ENCODE measurements at regions not wholly inside any gene's neighbourhood (a gene's known extent, or its start where the extent isn't known, plus 50 kb on each side); places are given as distances from the start of the nearest gene placed in this dataset.

- Histone ChIP-seq H3K4me3 (ENCODE audit: insufficient read depth, low read depth, low read length) (no peak overlapping the region), H3K27me3 (ENCODE audit: control insufficient read depth, insufficient read depth, low read length) (no peaks in the 10 kb centered on the region), H3K36me3 (replicated peaks; ENCODE audit: control insufficient read depth, insufficient read depth, low read length) (no peaks in the 10 kb centered on the region)
- DNase-seq, result no peak
These were observed 174.3 kb downstream of the KCNE4 start for GRCh38 chr2:223226264-223226663.

GRCh38 chr2:223227338-223227737 is 175.3 kb downstream of the KCNE4 start:
- DNase-seq, result no peak
- Histone ChIP-seq H3K27me3 (ENCODE audit: control insufficient read depth, insufficient read depth, low read length) (no peaks in the 10 kb centered on the region), H3K4me3 (ENCODE audit: insufficient read depth, low read depth, low read length) (no peak overlapping the region), H3K36me3 (replicated peaks; ENCODE audit: control insufficient read depth, insufficient read depth, low read length) (no peaks in the 10 kb centered on the region)

- Histone ChIP-seq H3K27me3 (ENCODE audit: control insufficient read depth, insufficient read depth, low read length) (no peaks in the 10 kb centered on the region), H3K4me3 (ENCODE audit: insufficient read depth, low read depth, low read length) (no peak overlapping the region), H3K36me3 (replicated peaks; ENCODE audit: control insufficient read depth, insufficient read depth, low read length) (no peaks in the 10 kb centered on the region)
- DNase-seq, result no peak
These were observed 176.9 kb downstream of the KCNE4 start for GRCh38 chr2:223228871-223229270.

- no peak for DNase-seq
- H3K27me3 ChIP-seq (ENCODE audit: control insufficient read depth, insufficient read depth, low read length), result no peaks in the 10 kb centered on the region
- no peaks in the 10 kb centered on the region for H3K36me3 ChIP-seq (replicated peaks; ENCODE audit: control insufficient read depth, insufficient read depth, low read length)
- H3K4me3 ChIP-seq (ENCODE audit: insufficient read depth, low read depth, low read length), result no peak overlapping the region
These were observed 178.4 kb downstream of the KCNE4 start for GRCh38 chr2:223230352-223230751.

- Histone ChIP-seq H3K27me3 (ENCODE audit: control insufficient read depth, insufficient read depth, low read length) (no peaks in the 10 kb centered on the region), H3K4me3 (ENCODE audit: insufficient read depth, low read depth, low read length) (no peak overlapping the region), H3K36me3 (replicated peaks; ENCODE audit: control insufficient read depth, insufficient read depth, low read length) (no peaks in the 10 kb centered on the region)
- no peak for DNase-seq
These were observed 180.3 kb downstream of the KCNE4 start for GRCh38 chr2:223232285-223232684.

GRCh38 chr2:223232896-223233295 is 180.9 kb downstream of the KCNE4 start:
- H3K4me3 ChIP-seq (ENCODE audit: insufficient read depth, low read depth, low read length), result no peak overlapping the region
- no peaks in the 10 kb centered on the region for H3K36me3 ChIP-seq (replicated peaks; ENCODE audit: control insufficient read depth, insufficient read depth, low read length)
- no peaks in the 10 kb centered on the region for H3K27me3 ChIP-seq (ENCODE audit: control insufficient read depth, insufficient read depth, low read length)
- DNase-seq, result no peak

GRCh38 chr2:223235986-223236385 is 184.0 kb downstream of the KCNE4 start:
- H3K36me3 ChIP-seq (replicated peaks; ENCODE audit: control insufficient read depth, insufficient read depth, low read length), result no peaks in the 10 kb centered on the region
- no peak overlapping the region for H3K4me3 ChIP-seq (ENCODE audit: insufficient read depth, low read depth, low read length)
- DNase-seq, result no peak
- H3K27me3 ChIP-seq (ENCODE audit: control insufficient read depth, insufficient read depth, low read length), result no peaks in the 10 kb centered on the region

- Histone ChIP-seq H3K36me3 (replicated peaks; ENCODE audit: control insufficient read depth, insufficient read depth, low read length) (no peaks in the 10 kb centered on the region), H3K27me3 (ENCODE audit: control insufficient read depth, insufficient read depth, low read length) (no peaks in the 10 kb centered on the region)
- no peak for DNase-seq
These were observed 186.3 kb downstream of the KCNE4 start for GRCh38 chr2:223238301-223238700.

GRCh38 chr2:223243233-223243632 is 191.2 kb downstream of the KCNE4 start:
- H3K27me3 ChIP-seq (ENCODE audit: control insufficient read depth, insufficient read depth, low read length), result no peaks in the 10 kb centered on the region
- H3K4me3 ChIP-seq (ENCODE audit: insufficient read depth, low read depth, low read length), result no peak overlapping the region

More at GRCh38 chr2:223238301-223238700, 186.3 kb downstream of the KCNE4 start:
- H3K4me3 ChIP-seq (ENCODE audit: insufficient read depth, low read depth, low read length), result no peak overlapping the region

GRCh38 chr2:223247136-223247535 is 195.1 kb downstream of the KCNE4 start:
- no peak overlapping the region for H3K4me3 ChIP-seq (ENCODE audit: insufficient read depth, low read depth, low read length)
- H3K27me3 ChIP-seq (ENCODE audit: control insufficient read depth, insufficient read depth, low read length), result no peaks in the 10 kb centered on the region
- no peaks in the 10 kb centered on the region for H3K36me3 ChIP-seq (replicated peaks; ENCODE audit: control insufficient read depth, insufficient read depth, low read length)
- DNase-seq, result peak; percentile 9

More at GRCh38 chr2:223243233-223243632, 191.2 kb downstream of the KCNE4 start:
- no peak for DNase-seq
- H3K36me3 ChIP-seq (replicated peaks; ENCODE audit: control insufficient read depth, insufficient read depth, low read length), result no peaks in the 10 kb centered on the region

GRCh38 chr2:223251656-223252229 is 199.8 kb downstream of the KCNE4 start:
- Histone ChIP-seq H3K27me3 (ENCODE audit: control insufficient read depth, insufficient read depth, low read length) (no peaks in the 10 kb centered on the region), H3K4me3 (ENCODE audit: insufficient read depth, low read depth, low read length) (no peak overlapping the region), H3K36me3 (replicated peaks; ENCODE audit: control insufficient read depth, insufficient read depth, low read length) (no peaks in the 10 kb centered on the region)
- no peak for DNase-seq

GRCh38 chr2:223260681-223261080 is 208.7 kb downstream of the KCNE4 start:
- DNase-seq, result no peak
- no peak overlapping the region for H3K4me3 ChIP-seq (ENCODE audit: insufficient read depth, low read depth, low read length)
- H3K36me3 ChIP-seq (replicated peaks; ENCODE audit: control insufficient read depth, insufficient read depth, low read length), result no peaks in the 10 kb centered on the region
- H3K27me3 ChIP-seq (ENCODE audit: control insufficient read depth, insufficient read depth, low read length), result no peaks in the 10 kb centered on the region

GRCh38 chr2:223262946-223263345 is 211.0 kb downstream of the KCNE4 start:
- H3K4me3 ChIP-seq (ENCODE audit: insufficient read depth, low read depth, low read length), result no peak overlapping the region
- no peaks in the 10 kb centered on the region for H3K27me3 ChIP-seq (ENCODE audit: control insufficient read depth, insufficient read depth, low read length)
- DNase-seq, result no peak
- no peaks in the 10 kb centered on the region for H3K36me3 ChIP-seq (replicated peaks; ENCODE audit: control insufficient read depth, insufficient read depth, low read length)

- H3K27me3 ChIP-seq (ENCODE audit: control insufficient read depth, insufficient read depth, low read length), result no peaks in the 10 kb centered on the region
- no peak for DNase-seq
- no peaks in the 10 kb centered on the region for H3K36me3 ChIP-seq (replicated peaks; ENCODE audit: control insufficient read depth, insufficient read depth, low read length)
- H3K4me3 ChIP-seq (ENCODE audit: insufficient read depth, low read depth, low read length), result no peak overlapping the region
These were observed 212.7 kb downstream of the KCNE4 start for GRCh38 chr2:223264541-223265193.

GRCh38 chr2:223267160-223267951 is 215.4 kb downstream of the KCNE4 start:
- no peak for DNase-seq
- Histone ChIP-seq H3K4me3 (ENCODE audit: insufficient read depth, low read depth, low read length) (no peak overlapping the region), H3K27me3 (ENCODE audit: control insufficient read depth, insufficient read depth, low read length) (no peaks in the 10 kb centered on the region), H3K36me3 (replicated peaks; ENCODE audit: control insufficient read depth, insufficient read depth, low read length) (no peaks in the 10 kb centered on the region)

Measured in H7 (cell line).